C4-2B (cell line): ENCODE measurements at regions not wholly inside any gene's neighbourhood (a gene's known extent, or its start where the extent isn't known, plus 50 kb on each side); places are given as distances from the start of the nearest gene placed in this dataset.

Experiments used
- CTCF ChIP-seq: fragments of 450-650 bp; conservative IDR thresholded peaks from 2 replicates; pipeline ENCODE4 v1.5.1; 2017; ENCODE audit warnings: mild to moderate bottlenecking
- ZFX ChIP-seq: fragments of 450-650 bp; IDR thresholded peaks from 2 replicates; pipeline ENCODE4 v1.6.1; 2017

- TF ChIP-seq CTCF, result no peak
- TF ChIP-seq ZFX, result no peak
These were observed 392.0 kb downstream of the GBA3 start for GRCh38 chr4:23084559-23085248.
